Trophoblast cell (in vitro differentiated cells and primary cell): ENCODE measurements at regions not wholly inside any gene's neighbourhood (a gene's known extent, or its start where the extent isn't known, plus 50 kb on each side); places are given as distances from the start of the nearest gene placed in this dataset.
"Not testable (repeated sequence)": the region's sequence is repeated elsewhere in the genome, so short reads cannot be mapped to it uniquely, and the experiment has no call there.

Experiments
- DNase-seq, 2 donors: peaks; one replicate each; pipeline ENCODE4 v3.0.0-alpha.2; 2016
- H2AFZ ChIP-seq: 2 replicates; pipeline ENCODE4 v1.6.1; 2013; ENCODE audit warnings: low read length, moderate library complexity, mild to moderate bottlenecking; ENCODE audit not compliant: insufficient read depth, poor library complexity
- H2AK5ac ChIP-seq: 2 replicates; pipeline ENCODE4 v1.6.1; 2013; ENCODE audit warnings: mild to moderate bottlenecking, low read length
- H2BK120ac ChIP-seq: 2 replicates; pipeline ENCODE4 v1.6.1; 2013; ENCODE audit warnings: low read length, mild to moderate bottlenecking, moderate library complexity; ENCODE audit not compliant: insufficient read depth, poor library complexity
- H2BK12ac ChIP-seq: 2 replicates; pipeline ENCODE4 v1.6.1; 2013; ENCODE audit warnings: mild to moderate bottlenecking, low read length, moderate library complexity
- H2BK5ac ChIP-seq: 2 replicates; pipeline ENCODE4 v1.6.1; 2013; ENCODE audit warnings: low read length, low read depth, moderate library complexity, mild to moderate bottlenecking; ENCODE audit not compliant: poor library complexity
- H3K14ac ChIP-seq: 2 replicates; pipeline ENCODE4 v1.6.1; 2013; ENCODE audit warnings: mild to moderate bottlenecking, low read length
- H3K18ac ChIP-seq: 2 replicates; pipeline ENCODE4 v1.6.1; 2013; ENCODE audit warnings: mild to moderate bottlenecking, low read length
- H3K23ac ChIP-seq: 2 replicates; pipeline ENCODE4 v1.6.1; 2013; ENCODE audit warnings: low read length
- H3K27ac ChIP-seq: 2 replicates; pipeline ENCODE4 v1.5.1; 2013; ENCODE audit warnings: low read depth, mild to moderate bottlenecking, inconsistent platforms, low read length, moderate library complexity
- H3K27me3 ChIP-seq: 2 replicates; pipeline ENCODE4 v1.6.1; 2013; ENCODE audit warnings: inconsistent platforms, mild to moderate bottlenecking, low read length, moderate library complexity; ENCODE audit not compliant: insufficient read depth
- H3K36me3 ChIP-seq, 2 experiments: 1 replicate in 1 of 2; 2 replicates in 1 of 2; pipeline ENCODE4 v1.6.1; 2013; ENCODE audit warnings: low read length in 2 of 2, mild to moderate bottlenecking in 2 of 2, moderate library complexity in 1 of 2; ENCODE audit not compliant: insufficient read depth in 2 of 2, control insufficient read depth in 1 of 2
- H3K4ac ChIP-seq: 2 replicates; pipeline ENCODE4 v1.6.1; 2013; ENCODE audit warnings: low read depth, mild to moderate bottlenecking, low read length, moderate library complexity
- H3K4me1 ChIP-seq, 2 experiments: 1 replicate in 1 of 2; 2 replicates in 1 of 2; pipeline ENCODE4 v1.6.1; 2013; ENCODE audit warnings: low read length in 2 of 2, mild to moderate bottlenecking in 2 of 2, moderate library complexity in 1 of 2; ENCODE audit not compliant: insufficient read depth in 2 of 2, control insufficient read depth in 1 of 2
- H3K4me2 ChIP-seq: 2 replicates; pipeline ENCODE4 v1.6.1; 2013; ENCODE audit warnings: inconsistent platforms, mild to moderate bottlenecking, low read length, moderate library complexity
- H3K4me3 ChIP-seq: 2 replicates; pipeline ENCODE4 v1.5.1; 2013; ENCODE audit warnings: mild to moderate bottlenecking, low read depth, low read length, inconsistent platforms
- H3K79me1 ChIP-seq: one replicate; pipeline ENCODE4 v1.6.1; 2013; ENCODE audit warnings: low read length
- H3K79me2 ChIP-seq: 2 replicates; pipeline ENCODE4 v1.6.1; 2013; ENCODE audit warnings: low read length, mild to moderate bottlenecking; ENCODE audit not compliant: control insufficient read depth, insufficient read depth, poor library complexity
- H3K9ac ChIP-seq: 2 replicates; pipeline ENCODE4 v1.6.1; 2013; ENCODE audit warnings: mild to moderate bottlenecking, low read length
- H3K9me3 ChIP-seq: 2 replicates; pipeline ENCODE4 v1.6.1; 2013; ENCODE audit warnings: low read depth, mild to moderate bottlenecking, control low read depth, inconsistent platforms, low read length; ENCODE audit not compliant: insufficient read depth
- H4K12ac ChIP-seq: 2 replicates; pipeline ENCODE4 v1.6.1; 2013; ENCODE audit warnings: low read depth, mild to moderate bottlenecking, low read length, moderate library complexity
- H4K8ac ChIP-seq: 2 replicates; pipeline ENCODE4 v1.6.1; 2013; ENCODE audit warnings: low read depth, mild to moderate bottlenecking, low read length, moderate library complexity
- H4K91ac ChIP-seq: one replicate; pipeline ENCODE4 v1.6.1; 2013; ENCODE audit warnings: low read depth, mild to moderate bottlenecking, low read length, moderate library complexity
- WGBS: extraction: QIAGEN DNeasy Blood & Tissue Kit; methylation state at CpG from one replicate; pipeline ENCODE4 v1.1.7; 2013; ENCODE audit warnings: missing lambda C conversion rate; ENCODE audit not compliant: insufficient read length, insufficient coverage; ENCODE audit errors: extremely low coverage; 5-methylcytosine and 5-hydroxymethylcytosine counted together

GRCh38 chr7:29747645-29748245 is 58.6 kb upstream of the WIPF3 start:
- not testable (repeated sequence) for H3K4me2 ChIP-seq, H3K14ac ChIP-seq, H3K79me2 ChIP-seq, H3K4ac ChIP-seq, H3K23ac ChIP-seq, H3K36me3 ChIP-seq, H2BK12ac ChIP-seq, H4K91ac ChIP-seq, DNase-seq, H3K4me3 ChIP-seq, H3K9me3 ChIP-seq, H2BK120ac ChIP-seq, H3K79me1 ChIP-seq, H2AFZ ChIP-seq, H4K8ac ChIP-seq, H3K27ac ChIP-seq, H3K27me3 ChIP-seq, H2BK5ac ChIP-seq, H3K18ac ChIP-seq, H4K12ac ChIP-seq, H2AK5ac ChIP-seq, H3K9ac ChIP-seq, H3K4me1 ChIP-seq
- WGBS: no CpG with 5 or more reads among the region's 5 CpGs

GRCh38 chr7:29748286-29749099 is 57.8 kb upstream of the WIPF3 start:
- no peak overlapping the region for H3K23ac ChIP-seq
- H4K12ac ChIP-seq: no peak overlapping the region
- H3K36me3 ChIP-seq: no peaks in the 10 kb centered on the region
- no peak overlapping the region for H3K9ac ChIP-seq
- H3K4me2 ChIP-seq: no peak overlapping the region
- H3K27ac ChIP-seq: no peak overlapping the region
- H2BK120ac ChIP-seq: no peak overlapping the region
- H3K79me2 ChIP-seq: no peaks in the 10 kb centered on the region
- H2AK5ac ChIP-seq: no peak overlapping the region
- peak in 1 of 2 donors; percentile 70 for DNase-seq
- H2AFZ ChIP-seq: no peak overlapping the region
- no peak overlapping the region for H2BK12ac ChIP-seq
- no peak overlapping the region for H2BK5ac ChIP-seq
- no peaks in the 10 kb centered on the region for H3K79me1 ChIP-seq
- no peak overlapping the region for H4K91ac ChIP-seq
- no peak overlapping the region for H3K14ac ChIP-seq
- H3K4me3 ChIP-seq: no peak overlapping the region
- WGBS: 100% methylated on average over 1 of the region's 3 CpGs
- peaks cover 2 to 3% of the 10 kb centered on the region in 2 experiments for H3K4me1 ChIP-seq
- H4K8ac ChIP-seq: no peak overlapping the region
- H3K18ac ChIP-seq: no peak overlapping the region
- H3K9me3 ChIP-seq: no peaks in the 10 kb centered on the region
- no peak overlapping the region for H3K4ac ChIP-seq
- H3K27me3 ChIP-seq: no peaks in the 10 kb centered on the region

DNA sequence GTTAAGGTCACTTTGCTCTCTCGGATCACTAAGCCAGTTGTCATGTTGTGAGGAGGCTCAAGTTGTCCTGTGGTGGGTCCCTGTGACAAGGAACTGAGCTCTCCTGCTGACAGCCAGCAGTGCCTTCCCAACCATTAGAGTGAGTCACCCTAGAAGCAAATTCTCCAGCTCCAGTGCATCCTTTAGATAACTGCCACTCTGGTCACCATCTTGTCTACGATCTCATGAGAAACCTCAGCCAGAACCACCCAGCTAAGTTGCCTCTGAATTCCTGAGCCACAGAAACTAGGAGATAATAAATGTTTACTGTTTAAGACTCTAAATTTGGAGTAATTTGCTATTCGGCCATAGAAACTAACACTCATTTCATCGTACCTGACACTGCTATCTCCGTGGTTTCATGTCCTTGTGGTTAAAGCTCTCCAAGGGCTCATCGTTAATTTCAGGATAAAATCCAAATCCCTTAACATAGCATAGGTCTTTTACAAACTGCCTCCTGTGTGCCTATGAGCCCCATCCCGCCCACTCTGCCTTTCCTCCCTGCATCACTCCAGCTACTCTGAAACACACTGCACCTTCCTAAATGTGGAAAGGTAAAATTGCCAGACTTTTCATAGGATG is 56.5 kb upstream of the WIPF3 start:
- no peak overlapping the region for H3K27ac ChIP-seq
- H4K91ac ChIP-seq: no peak overlapping the region
- H3K79me1 ChIP-seq: no peaks in the 10 kb centered on the region
- no peak overlapping the region for H2AK5ac ChIP-seq
- no peak overlapping the region for H2AFZ ChIP-seq
- peaks cover 2 to 3% of the 10 kb centered on the region in 2 experiments for H3K4me1 ChIP-seq
- no peaks in the 10 kb centered on the region for H3K36me3 ChIP-seq
- H3K4ac ChIP-seq: no peak overlapping the region
- H4K12ac ChIP-seq: no peak overlapping the region
- H3K27me3 ChIP-seq: no peaks in the 10 kb centered on the region
- H3K79me2 ChIP-seq: no peaks in the 10 kb centered on the region
- no peak overlapping the region for H3K23ac ChIP-seq
- H3K18ac ChIP-seq: no peak overlapping the region
- no peak overlapping the region for H2BK12ac ChIP-seq
- no peak overlapping the region for H2BK5ac ChIP-seq
- no peak overlapping the region for H4K8ac ChIP-seq
- H2BK120ac ChIP-seq: no peak overlapping the region
- no peak overlapping the region for H3K4me2 ChIP-seq
- DNase-seq: peak; percentile 14 to 29
- no peak overlapping the region for H3K9ac ChIP-seq
- H3K14ac ChIP-seq: no peak overlapping the region
- H3K4me3 ChIP-seq: no peak overlapping the region
- no peaks in the 10 kb centered on the region for H3K9me3 ChIP-seq
- no CpG with 5 or more reads among the region's 7 CpGs for WGBS

- H3K36me3 ChIP-seq, H2BK120ac ChIP-seq, H2BK5ac ChIP-seq, H3K27ac ChIP-seq, H4K91ac ChIP-seq, H2AFZ ChIP-seq, H3K4me1 ChIP-seq, H3K9ac ChIP-seq, H4K12ac ChIP-seq, H3K4me2 ChIP-seq, H2AK5ac ChIP-seq, H3K27me3 ChIP-seq, H4K8ac ChIP-seq, H2BK12ac ChIP-seq, H3K9me3 ChIP-seq, H3K4me3 ChIP-seq, H3K79me1 ChIP-seq, H3K14ac ChIP-seq, H3K79me2 ChIP-seq, H3K18ac ChIP-seq, H3K23ac ChIP-seq, H3K4ac ChIP-seq, DNase-seq: not testable (repeated sequence)
- no CpG with 5 or more reads among the region's 4 CpGs for WGBS
These were observed 55.9 kb upstream of the WIPF3 start for GRCh38 chr7:29750373-29750940.
